Stomach (tissue), 8 donors: ENCODE measurements at regions not wholly inside any gene's neighbourhood (a gene's known extent, or its start where the extent isn't known, plus 50 kb on each side); places are given as distances from the start of the nearest gene placed in this dataset.

Source experiments
- DNase-seq, 2 donors: peaks; one replicate each; pipeline versions ENCODE4 v3.0.0 to v3.0.0-alpha.2; 2013 to 2019
- H3K27ac ChIP-seq, 5 donors: fragments of 200-600 bp in 4 of 5; sonication (generic) in 4 of 5; one replicate each; pipeline ENCODE4 v1.5.1; 2013 to 2019; ENCODE audit warnings: mild to moderate bottlenecking in 1 of 5, moderate library complexity in 1 of 5
- H3K27me3 ChIP-seq, 3 donors: fragments of 200-600 bp; sonication (generic); one replicate each; pipeline ENCODE4 v1.5.1; 2017 to 2019; ENCODE audit warnings: mixed run types in 1 of 3
- H3K36me3 ChIP-seq, 4 donors: fragments of 200-600 bp; sonication (generic); 1 replicate in 3 of 4; 2 replicates in 1 of 4; pipeline ENCODE4 v1.5.1; 2016 to 2019
- H3K4me1 ChIP-seq, 4 donors: fragments of 200-600 bp; sonication (generic); one replicate each; pipeline ENCODE4 v1.5.1; 2016 to 2019
- H3K4me3 ChIP-seq, 4 donors: fragments of 200-600 bp; sonication (generic) in 3 of 4; one replicate each; pipeline ENCODE4 v1.5.1; 2016 to 2019; ENCODE audit warnings: mild to moderate bottlenecking in 1 of 4
- H3K9me3 ChIP-seq, 4 donors: fragments of 200-600 bp; sonication (generic); one replicate each; pipeline ENCODE4 v1.5.1; 2016 to 2019
- EP300 ChIP-seq: sonication (generic); formaldehyde crosslinking; IDR thresholded peaks from one replicate; pipeline ENCODE4 v1.6.1; 2017; ENCODE audit warnings: antibody characterized with exemption
- POLR2A ChIP-seq, 4 donors: fragments of 450-650 bp; IDR thresholded peaks; one replicate each; pipeline ENCODE4 v1.6.1; 2016; ENCODE audit warnings: antibody characterized with exemption in 4 of 4, control low read depth in 2 of 4, mild to moderate bottlenecking in 1 of 4, moderate library complexity in 1 of 4
- POLR2AphosphoS5 ChIP-seq, 3 donors: sonication (generic); formaldehyde crosslinking; IDR thresholded peaks; one replicate each; pipeline ENCODE4 v1.6.1; 2016; ENCODE audit warnings: antibody characterized with exemption in 3 of 3
- WGBS, 5 donors: extraction: QIAGEN DNeasy Blood & Tissue Kit in 3 of 5; methylation state at CpG; one replicate each; pipeline versions ENCODE4 v1.1.5 to v1.1.7; 2013 to 2018; 5-methylcytosine and 5-hydroxymethylcytosine counted together
- intact Hi-C: fragments of 100-400 bp; cut with DNase I; formaldehyde crosslinking; loops from one replicate; pipeline ENCODE4 v1.15.1; 2023; ENCODE audit warnings: low total_unique reads
- small RNA-seq, 4 donors: library from RNA; depleted of rRNA; stranded (forward); fragments of <200 nt; gene quantifications; one replicate each; pipeline ENCODE3, GENCODE V24; 2016
- TF ChIP-seq, protein P1 (sequence below), 7 experiments: fragments of 450-650 bp in 4 of 7; fragments of 200-600 bp in 3 of 7; sonication (generic) in 3 of 7; IDR thresholded peaks; one replicate each; pipeline ENCODE4 v1.5.1; 2016 to 2019; ENCODE audit warnings: antibody characterized with exemption in 7 of 7, control low read depth in 2 of 7, mild to moderate bottlenecking in 1 of 7
- donor health status: healthy with polysubstance abuse.
- donor health status: Bipolar disorder and iron deficiency.
- donor health status: healthy.

DNA sequence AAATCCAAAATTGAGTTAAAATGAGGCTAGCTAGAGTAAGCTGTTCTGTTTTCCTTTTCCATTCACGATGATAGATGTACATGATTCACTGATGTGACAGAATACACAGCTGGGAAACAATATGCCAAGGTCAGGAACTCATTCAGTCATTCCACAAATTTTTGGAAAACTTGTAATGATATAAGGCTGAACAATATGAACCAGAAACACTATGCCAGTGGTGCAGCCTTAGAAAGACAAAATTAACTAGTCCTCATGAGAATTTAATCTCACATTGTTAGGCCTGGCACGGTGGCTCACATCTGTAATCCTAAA, 50.0 kb upstream of the NDST3 start:
- TF ChIP-seq EP300 (no peak), POLR2AphosphoS5 (IDR thresholded peaks at IDR 0.05) (no peak), POLR2A (IDR thresholded peaks at IDR 0.05) (no peak)
- TF ChIP-seq, protein P1, sequence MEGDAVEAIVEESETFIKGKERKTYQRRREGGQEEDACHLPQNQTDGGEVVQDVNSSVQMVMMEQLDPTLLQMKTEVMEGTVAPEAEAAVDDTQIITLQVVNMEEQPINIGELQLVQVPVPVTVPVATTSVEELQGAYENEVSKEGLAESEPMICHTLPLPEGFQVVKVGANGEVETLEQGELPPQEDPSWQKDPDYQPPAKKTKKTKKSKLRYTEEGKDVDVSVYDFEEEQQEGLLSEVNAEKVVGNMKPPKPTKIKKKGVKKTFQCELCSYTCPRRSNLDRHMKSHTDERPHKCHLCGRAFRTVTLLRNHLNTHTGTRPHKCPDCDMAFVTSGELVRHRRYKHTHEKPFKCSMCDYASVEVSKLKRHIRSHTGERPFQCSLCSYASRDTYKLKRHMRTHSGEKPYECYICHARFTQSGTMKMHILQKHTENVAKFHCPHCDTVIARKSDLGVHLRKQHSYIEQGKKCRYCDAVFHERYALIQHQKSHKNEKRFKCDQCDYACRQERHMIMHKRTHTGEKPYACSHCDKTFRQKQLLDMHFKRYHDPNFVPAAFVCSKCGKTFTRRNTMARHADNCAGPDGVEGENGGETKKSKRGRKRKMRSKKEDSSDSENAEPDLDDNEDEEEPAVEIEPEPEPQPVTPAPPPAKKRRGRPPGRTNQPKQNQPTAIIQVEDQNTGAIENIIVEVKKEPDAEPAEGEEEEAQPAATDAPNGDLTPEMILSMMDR (IDR thresholded peaks at IDR 0.05) = no peak
- H3K9me3 ChIP-seq = no peaks in the 10 kb centered on the region
- intact Hi-C loops = no loop called here

More for the DNA sequence above, 50.0 kb upstream of the NDST3 start:
- Histone ChIP-seq H3K27me3 (no peaks in the 10 kb centered on the region), H3K4me1 (no peaks in the 10 kb centered on the region), H3K27ac (no peak overlapping the region), H3K36me3 (no peaks in the 10 kb centered on the region), H3K4me3 (no peak overlapping the region)
- DNase-seq = no peak
- 83 to 90% (median 86%) methylated on average over 2 of the region's 2 CpGs for WGBS, 5 donors

Small RNAs in the stretch of these regions (small RNA-seq; reads per million reads assigned to genes)
- gene AC107399.1 = 0 reads per million in 4 donors
